Peyer's patch (tissue), 4 donors: ENCODE measurements at regions not wholly inside any gene's neighbourhood (a gene's known extent, or its start where the extent isn't known, plus 50 kb on each side); places are given as distances from the start of the nearest gene placed in this dataset.

Experiments used
- CTCF ChIP-seq, 6 experiments: fragments of 450-650 bp in 4 of 6; fragments of 200-600 bp in 2 of 6; sonication (generic) in 1 of 6; IDR thresholded peaks; one replicate each; pipeline ENCODE4 v1.5.1; 2017 to 2019; ENCODE audit warnings: antibody characterized with exemption in 6 of 6, mild to moderate bottlenecking in 3 of 6, moderate library complexity in 1 of 6
- POLR2A ChIP-seq, 2 donors: fragments of 450-650 bp; IDR thresholded peaks; one replicate each; pipeline ENCODE4 v1.5.1; 2017; ENCODE audit warnings: antibody characterized with exemption in 2 of 2, mild to moderate bottlenecking in 2 of 2, moderate library complexity in 2 of 2

GRCh38 chr4:171015441-171015840 lies 797.8 kb upstream of the GALNTL6 start:
- TF ChIP-seq POLR2A (IDR thresholded peaks at IDR 0.05) (no peak), CTCF (IDR thresholded peaks at IDR 0.05) (no peak)
